ENCODE measurements at regions not wholly inside any gene's neighbourhood (a gene's known extent, or its start where the extent isn't known, plus 50 kb on each side); places are given as distances from the start of the nearest gene placed in this dataset.

- TF ChIP-seq, protein P1, sequence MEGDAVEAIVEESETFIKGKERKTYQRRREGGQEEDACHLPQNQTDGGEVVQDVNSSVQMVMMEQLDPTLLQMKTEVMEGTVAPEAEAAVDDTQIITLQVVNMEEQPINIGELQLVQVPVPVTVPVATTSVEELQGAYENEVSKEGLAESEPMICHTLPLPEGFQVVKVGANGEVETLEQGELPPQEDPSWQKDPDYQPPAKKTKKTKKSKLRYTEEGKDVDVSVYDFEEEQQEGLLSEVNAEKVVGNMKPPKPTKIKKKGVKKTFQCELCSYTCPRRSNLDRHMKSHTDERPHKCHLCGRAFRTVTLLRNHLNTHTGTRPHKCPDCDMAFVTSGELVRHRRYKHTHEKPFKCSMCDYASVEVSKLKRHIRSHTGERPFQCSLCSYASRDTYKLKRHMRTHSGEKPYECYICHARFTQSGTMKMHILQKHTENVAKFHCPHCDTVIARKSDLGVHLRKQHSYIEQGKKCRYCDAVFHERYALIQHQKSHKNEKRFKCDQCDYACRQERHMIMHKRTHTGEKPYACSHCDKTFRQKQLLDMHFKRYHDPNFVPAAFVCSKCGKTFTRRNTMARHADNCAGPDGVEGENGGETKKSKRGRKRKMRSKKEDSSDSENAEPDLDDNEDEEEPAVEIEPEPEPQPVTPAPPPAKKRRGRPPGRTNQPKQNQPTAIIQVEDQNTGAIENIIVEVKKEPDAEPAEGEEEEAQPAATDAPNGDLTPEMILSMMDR (conservative IDR thresholded peaks at IDR 0.05; ENCODE audit: low read depth, low read length): no peak
- no peak for TF ChIP-seq EZH2 (IDR thresholded peaks at IDR 0.05; ENCODE audit: borderline replicate concordance, low read depth, low read length, poor library complexity, severe bottlenecking)
Observed at GRCh38 chr15:95300958-95301357, 1029.5 kb upstream of the NR2F2 start.
